Stimulated activated CD8-positive, alpha-beta memory T cell treated with anti-CD3 and anti-CD28 coated beads, Interleukin-7, amount 100 ng/mL, for 48 hours (primary cell): ENCODE measurements at regions not wholly inside any gene's neighbourhood (a gene's known extent, or its start where the extent isn't known, plus 50 kb on each side); places are given as distances from the start of the nearest gene placed in this dataset.

ENCODE experiments used
- DNase-seq, 2 donors: peaks; one replicate each; pipeline ENCODE4 v3.0.0-alpha.2; 2020; ENCODE audit warnings: low read depth in 1 of 2; ENCODE audit errors: extremely low read depth in 1 of 2

- DNase-seq, result no peak
Measured at GRCh38 chrX:77396781-77397180, 50.4 kb upstream of the FGF16 start.
